NCI-H748 treated with DMSO at 0.1 percent for 48 hours (cell line): ENCODE measurements at regions not wholly inside any gene's neighbourhood (a gene's known extent, or its start where the extent isn't known, plus 50 kb on each side); places are given as distances from the start of the nearest gene placed in this dataset.
"Not testable (repeated sequence)": the region's sequence is repeated elsewhere in the genome, so short reads cannot be mapped to it uniquely, and the experiment has no call there.

Experiments
- DNase-seq: peaks from one replicate; lab custom pipeline; 2025; lab: John Stamatoyannopoulos, UW

GRCh38 chr7:9505516-9505915 lies 1072.1 kb downstream of the NXPH1 start:
- DNase-seq, result no peak

GRCh38 chr7:9507290-9507689 lies 1073.9 kb downstream of the NXPH1 start:
- DNase-seq, result no peak

- no peak for DNase-seq
Measured at GRCh38 chr7:9516662-9517061, 1083.3 kb downstream of the NXPH1 start.

- no peak for DNase-seq
Measured at GRCh38 chr7:9523579-9523978, 1090.2 kb downstream of the NXPH1 start.

- DNase-seq, result not testable (repeated sequence)
Measured at GRCh38 chr7:9552431-9552830, 1119.0 kb downstream of the NXPH1 start.

- peak; percentile 74 for DNase-seq
Measured at GRCh38 chr7:9557853-9558252, 1124.4 kb downstream of the NXPH1 start.

GRCh38 chr7:9575716-9576115 lies 1142.3 kb downstream of the NXPH1 start:
- DNase-seq, result no peak

GRCh38 chr7:9582824-9583223 lies 1149.4 kb downstream of the NXPH1 start:
- DNase-seq, result no peak

- no peak for DNase-seq
Measured at GRCh38 chr7:9598411-9598810, 1165.0 kb downstream of the NXPH1 start.

- no peak for DNase-seq
Measured at GRCh38 chr7:9600974-9601373, 1167.6 kb downstream of the NXPH1 start.

- no peak for DNase-seq
Measured at GRCh38 chr7:9603291-9603690, 1169.9 kb downstream of the NXPH1 start.

GRCh38 chr7:9608560-9608959 lies 1175.2 kb downstream of the NXPH1 start:
- no peak for DNase-seq

- not testable (repeated sequence) for DNase-seq
Measured at GRCh38 chr7:9620899-9621298, 1187.5 kb downstream of the NXPH1 start.

GRCh38 chr7:9621306-9621902 lies 1188.0 kb downstream of the NXPH1 start:
- not testable (repeated sequence) for DNase-seq

- no peak for DNase-seq
Measured at GRCh38 chr7:9621927-9622326, 1188.5 kb downstream of the NXPH1 start.

GRCh38 chr7:9625953-9626352 lies 1192.5 kb downstream of the NXPH1 start:
- DNase-seq, result no peak

GRCh38 chr7:9645756-9646155 lies 1212.3 kb downstream of the NXPH1 start:
- DNase-seq, result no peak

- no peak for DNase-seq
Measured at GRCh38 chr7:9657257-9657656, 1223.8 kb downstream of the NXPH1 start.

- DNase-seq, result no peak
Measured at GRCh38 chr7:9671979-9672917, 1238.8 kb downstream of the NXPH1 start.

- DNase-seq, result no peak
Measured at GRCh38 chr7:9680713-9681112, 1247.3 kb downstream of the NXPH1 start.

GRCh38 chr7:9681284-9681683 lies 1247.9 kb downstream of the NXPH1 start:
- DNase-seq, result no peak

GRCh38 chr7:9691286-9691685 lies 1257.9 kb downstream of the NXPH1 start:
- DNase-seq, result no peak

- no peak for DNase-seq
Measured at GRCh38 chr7:9698375-9698774, 1265.0 kb downstream of the NXPH1 start.
